ENCODE measurements at regions not wholly inside any gene's neighbourhood (a gene's known extent, or its start where the extent isn't known, plus 50 kb on each side); places are given as distances from the start of the nearest gene placed in this dataset.

DNA sequence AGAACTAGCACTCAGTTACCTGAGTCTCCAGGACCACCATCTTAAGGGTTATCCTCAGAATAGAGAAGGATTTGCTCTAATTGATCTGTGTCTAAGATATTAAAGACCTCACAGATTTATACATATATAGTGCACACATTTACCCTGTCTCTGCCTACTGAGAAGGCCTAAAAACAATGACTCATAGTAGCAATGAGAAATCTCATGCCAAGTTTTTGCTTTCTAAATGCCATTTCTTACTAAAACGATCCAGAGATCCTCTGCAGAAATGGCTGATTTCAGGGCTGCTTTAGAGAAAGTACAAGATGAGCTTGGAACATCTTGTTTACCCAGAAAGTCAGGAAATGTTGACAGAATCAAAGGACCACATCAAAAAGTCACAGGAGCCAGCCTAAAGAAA lies 79.1 kb upstream of the INPP4B start:
- ChIA-PET CTCF (no interaction called here), POLR2A (no interaction called here)
- H3K4me1 ChIP-seq (ENCODE audit: control insufficient read depth in 2 of 2, insufficient read depth in 2 of 2, low read length in 2 of 2) = no peaks in the 10 kb centered on the region
- no peak for DNase-seq
- no peaks in the 10 kb centered on the region for H3K36me3 ChIP-seq (replicated peaks in 1 of 2; ENCODE audit: control extremely low read depth in 1 of 2, control insufficient read depth in 1 of 2, extremely low read depth in 1 of 2, insufficient read depth in 2 of 2, low read length in 1 of 2)
- Mint-ChIP-seq H3K9me3 (ENCODE audit: insufficient read depth) (no peaks in the 10 kb centered on the region), H3K27ac (no peak overlapping the region), H3K4me1 (no peaks in the 10 kb centered on the region), H3K27me3 (no peaks in the 10 kb centered on the region), H3K4me3 (no peak overlapping the region)
- intact Hi-C loops (cut with micrococcal nuclease) = no loop called here
- H3K9ac ChIP-seq (ENCODE audit: low read length) = no peak overlapping the region
- no CpG with 5 or more reads among the region's 1 CpG for WGBS (ENCODE audit: insufficient coverage)
- ATAC-seq (ENCODE audit: low read depth) = no peak
- TF ChIP-seq CTCF (IDR thresholded peaks at IDR 0.05) (no peak), EZH2 (IDR thresholded peaks at IDR 0.05; ENCODE audit: borderline replicate concordance, insufficient read depth, low read depth, low read length, poor library complexity, severe bottlenecking) (no peak)
- H3K4me2 ChIP-seq (replicated peaks; ENCODE audit: low read depth, low read length, poor library complexity, severe bottlenecking) = no peak overlapping the region
- H2AFZ ChIP-seq (ENCODE audit: insufficient read depth, low read depth, low read length, poor library complexity, severe bottlenecking) = no peak overlapping the region
- H3K27me3 ChIP-seq (replicated peaks in 1 of 4; ENCODE audit: control extremely low read depth in 1 of 4, control insufficient read depth in 3 of 4, insufficient read depth in 4 of 4, low read length in 3 of 4) = no peaks in the 10 kb centered on the region
- H3K79me2 ChIP-seq (ENCODE audit: control insufficient read depth, insufficient read depth, low read length) = no peaks in the 10 kb centered on the region
- no peak overlapping the region for H3K4me3 ChIP-seq (ENCODE audit: control extremely low read depth in 1 of 5, extremely low read depth in 1 of 5, insufficient read depth in 1 of 5, low read depth in 2 of 5, low read length in 4 of 5)
- H4K20me1 ChIP-seq (ENCODE audit: control insufficient read depth, insufficient read depth, low read length, poor library complexity, severe bottlenecking) = no peaks in the 10 kb centered on the region
- no peaks in the 10 kb centered on the region for H3K9me3 ChIP-seq (ENCODE audit: control extremely low read depth in 1 of 3, control insufficient read depth in 2 of 3, insufficient read depth in 1 of 3, low read length in 2 of 3)
- no peak overlapping the region for H3K27ac ChIP-seq (ENCODE audit: low read length in 2 of 2)

DNA sequence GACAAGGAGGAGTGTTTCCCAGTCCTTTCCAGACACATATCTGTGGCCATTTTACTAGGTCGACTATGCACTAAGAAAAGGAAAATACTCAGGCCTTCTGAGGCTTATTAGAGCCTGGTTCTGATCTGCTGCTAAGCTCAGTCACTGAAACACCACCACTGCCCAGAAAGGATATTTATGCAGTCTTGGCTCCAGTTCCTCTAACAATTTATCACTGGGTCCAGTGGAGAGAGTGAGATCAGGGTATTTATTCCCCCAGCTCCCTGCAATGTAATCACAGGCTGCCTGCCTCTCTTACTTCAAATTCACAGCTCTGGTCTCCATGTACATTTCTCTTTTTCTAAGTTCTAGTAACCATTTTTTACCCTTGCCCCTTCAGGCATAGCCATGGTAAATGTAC lies 81.6 kb upstream of the INPP4B start:
- DNase-seq = no peak
- no peaks in the 10 kb centered on the region for H3K27me3 Mint-ChIP-seq
- no peaks in the 10 kb centered on the region for H3K9me3 Mint-ChIP-seq (ENCODE audit: insufficient read depth)
- H3K4me3 Mint-ChIP-seq = no peak overlapping the region
- Histone ChIP-seq H3K79me2 (ENCODE audit: control insufficient read depth, insufficient read depth, low read length) (no peaks in the 10 kb centered on the region), H3K9ac (ENCODE audit: low read length) (no peak overlapping the region), H4K20me1 (ENCODE audit: control insufficient read depth, insufficient read depth, low read length, poor library complexity, severe bottlenecking) (no peaks in the 10 kb centered on the region), H3K4me1 (ENCODE audit: control insufficient read depth in 2 of 2, insufficient read depth in 2 of 2, low read length in 2 of 2) (no peaks in the 10 kb centered on the region), H3K9me3 (ENCODE audit: control extremely low read depth in 1 of 3, control insufficient read depth in 2 of 3, insufficient read depth in 1 of 3, low read length in 2 of 3) (no peaks in the 10 kb centered on the region), H2AFZ (ENCODE audit: insufficient read depth, low read depth, low read length, poor library complexity, severe bottlenecking) (no peak overlapping the region), H3K27me3 (replicated peaks in 1 of 4; ENCODE audit: control extremely low read depth in 1 of 4, control insufficient read depth in 3 of 4, insufficient read depth in 4 of 4, low read length in 3 of 4) (no peaks in the 10 kb centered on the region), H3K4me2 (replicated peaks; ENCODE audit: low read depth, low read length, poor library complexity, severe bottlenecking) (no peak overlapping the region), H3K36me3 (replicated peaks in 1 of 2; ENCODE audit: control extremely low read depth in 1 of 2, control insufficient read depth in 1 of 2, extremely low read depth in 1 of 2, insufficient read depth in 2 of 2, low read length in 1 of 2) (no peaks in the 10 kb centered on the region), H3K4me3 (ENCODE audit: control extremely low read depth in 1 of 5, extremely low read depth in 1 of 5, insufficient read depth in 1 of 5, low read depth in 2 of 5, low read length in 4 of 5) (no peak overlapping the region), H3K27ac (ENCODE audit: low read length in 2 of 2) (no peak overlapping the region)
- H3K27ac Mint-ChIP-seq = no peak overlapping the region
- ChIA-PET CTCF (no interaction called here), POLR2A (no interaction called here)
- H3K4me1 Mint-ChIP-seq = no peaks in the 10 kb centered on the region
- intact Hi-C loops (cut with micrococcal nuclease) = no loop called here
- TF ChIP-seq CTCF (IDR thresholded peaks at IDR 0.05) = no peak
- no peak for TF ChIP-seq EZH2 (IDR thresholded peaks at IDR 0.05; ENCODE audit: borderline replicate concordance, insufficient read depth, low read depth, low read length, poor library complexity, severe bottlenecking)
- ATAC-seq (ENCODE audit: low read depth) = no peak
- 77% methylated on average over 1 of the region's 1 CpG for whole genome bisulfite sequencing (ENCODE audit: insufficient coverage)
